H9 (cell line): ENCODE measurements at regions not wholly inside any gene's neighbourhood (a gene's known extent, or its start where the extent isn't known, plus 50 kb on each side); places are given as distances from the start of the nearest gene placed in this dataset.

Source experiments
- DNase-seq: peaks from one replicate; pipeline ENCODE4 v3.0.0-alpha.2; 2017
- H2AFZ ChIP-seq: one replicate; pipeline ENCODE4 v1.6.1; 2013; ENCODE audit warnings: mild to moderate bottlenecking, low read length, control low read depth, moderate library complexity
- H2AK5ac ChIP-seq: 2 replicates; pipeline ENCODE4 v1.6.1; 2013; ENCODE audit warnings: low read length, control low read depth, mixed read lengths; ENCODE audit not compliant: insufficient read length
- H2BK120ac ChIP-seq: one replicate; pipeline ENCODE4 v1.6.1; 2013; ENCODE audit warnings: low read depth, mild to moderate bottlenecking, low read length, control low read depth, inconsistent platforms; ENCODE audit not compliant: poor library complexity, severe bottlenecking
- H2BK12ac ChIP-seq: 2 replicates; pipeline ENCODE4 v1.6.1; 2013; ENCODE audit warnings: low read length, control low read depth, mixed read lengths, low read depth; ENCODE audit not compliant: insufficient read length
- H2BK15ac ChIP-seq: 2 replicates; pipeline ENCODE4 v1.6.1; 2013; ENCODE audit warnings: low read depth, low read length, control low read depth
- H2BK20ac ChIP-seq: one replicate; pipeline ENCODE4 v1.6.1; 2013; ENCODE audit warnings: low read depth, mild to moderate bottlenecking, low read length, control low read depth, inconsistent platforms; ENCODE audit not compliant: poor library complexity, severe bottlenecking
- H2BK5ac ChIP-seq: 2 replicates; pipeline ENCODE4 v1.6.1; 2013; ENCODE audit warnings: low read length, control low read depth, mixed read lengths; ENCODE audit not compliant: insufficient read length
- H3K14ac ChIP-seq: 2 replicates; pipeline ENCODE4 v1.6.1; 2013; ENCODE audit warnings: low read length, control low read depth; ENCODE audit not compliant: insufficient read depth
- H3K18ac ChIP-seq: 2 replicates; pipeline ENCODE4 v1.6.1; 2013; ENCODE audit warnings: low read depth, mild to moderate bottlenecking, mixed read lengths, low read length, control low read depth; ENCODE audit not compliant: insufficient read length
- H3K23ac ChIP-seq: 2 replicates; pipeline ENCODE4 v1.6.1; 2013; ENCODE audit warnings: low read length, control low read depth, mixed read lengths, low read depth; ENCODE audit not compliant: insufficient read length
- H3K23me2 ChIP-seq: 2 replicates; pipeline ENCODE4 v1.6.1; 2013; ENCODE audit warnings: low read depth, mild to moderate bottlenecking, mixed read lengths, low read length, control low read depth; ENCODE audit not compliant: insufficient read length, poor library complexity, severe bottlenecking
- H3K27ac ChIP-seq: 2 replicates; pipeline ENCODE4 v1.5.1; 2013; ENCODE audit warnings: low read length, control low read depth, mixed read lengths, low read depth; ENCODE audit not compliant: insufficient read length
- H3K27me3 ChIP-seq: 2 replicates; pipeline ENCODE4 v1.6.1; 2013; ENCODE audit warnings: low read length, control low read depth, inconsistent platforms; ENCODE audit not compliant: insufficient read depth
- H3K4ac ChIP-seq: 2 replicates; pipeline ENCODE4 v1.6.1; 2013; ENCODE audit warnings: low read depth, mild to moderate bottlenecking, control low read depth, inconsistent platforms, low read length, moderate library complexity
- H3K4me1 ChIP-seq: 2 replicates; pipeline ENCODE4 v1.6.1; 2013; ENCODE audit warnings: low read length, control low read depth, inconsistent platforms; ENCODE audit not compliant: insufficient read depth
- H3K4me2 ChIP-seq: 2 replicates; pipeline ENCODE4 v1.6.1; 2013; ENCODE audit warnings: low read length, control low read depth, mixed read lengths; ENCODE audit not compliant: insufficient read length, insufficient read depth
- H3K56ac ChIP-seq: 2 replicates; pipeline ENCODE4 v1.6.1; 2013; ENCODE audit warnings: low read depth, mild to moderate bottlenecking, mixed read lengths, low read length, control low read depth; ENCODE audit not compliant: insufficient read length
- H3K79me1 ChIP-seq: 2 replicates; pipeline ENCODE4 v1.6.1; 2013; ENCODE audit warnings: low read depth, mild to moderate bottlenecking, moderate library complexity, low read length, control low read depth, inconsistent platforms; ENCODE audit not compliant: insufficient read depth, poor library complexity, severe bottlenecking
- H3K79me2 ChIP-seq: 2 replicates; pipeline ENCODE4 v1.6.1; 2013; ENCODE audit warnings: low read length, control low read depth, inconsistent platforms; ENCODE audit not compliant: insufficient read depth
- H3K9ac ChIP-seq: 2 replicates; pipeline ENCODE4 v1.6.1; 2013; ENCODE audit warnings: low read length, control low read depth, mixed read lengths; ENCODE audit not compliant: insufficient read length; ENCODE audit errors: extremely low read depth
- H3K9me3 ChIP-seq: one replicate; pipeline ENCODE4 v1.6.1; 2013; ENCODE audit warnings: low read depth, low read length, inconsistent platforms; ENCODE audit not compliant: control insufficient read depth
- H3T11ph ChIP-seq: one replicate; pipeline ENCODE4 v1.6.1; 2013; ENCODE audit warnings: mild to moderate bottlenecking, low read length, control low read depth, inconsistent platforms
- H4K20me1 ChIP-seq: one replicate; pipeline ENCODE4 v1.6.1; 2013; ENCODE audit not compliant: control insufficient read depth, insufficient read length, insufficient read depth
- H4K5ac ChIP-seq: 2 replicates; pipeline ENCODE4 v1.6.1; 2013; ENCODE audit warnings: low read depth, mild to moderate bottlenecking, mixed read lengths, low read length, control low read depth; ENCODE audit not compliant: insufficient read length
- H4K8ac ChIP-seq: replicated peaks from 2 replicates; pipeline ENCODE4 v1.6.1; 2013; ENCODE audit warnings: low read length, control low read depth, mixed read lengths, low read depth; ENCODE audit not compliant: insufficient read length
- H4K91ac ChIP-seq: 2 replicates; pipeline ENCODE4 v1.6.1; 2013; ENCODE audit warnings: low read depth, mild to moderate bottlenecking, moderate library complexity, mixed read lengths, low read length, control low read depth; ENCODE audit not compliant: insufficient read length
- H3K27ac Mint-ChIP-seq, 3 experiments: 2 replicates in 2 of 3; 3 replicates in 1 of 3; pipeline ENCODE4 v1.8.0; 2020 to 2021; ENCODE audit warnings: mixed read lengths in 3 of 3, mild to moderate bottlenecking in 1 of 3, moderate library complexity in 1 of 3
- H3K27me3 Mint-ChIP-seq: 2 replicates; pipeline ENCODE4 v1.8.0; 2021; ENCODE audit warnings: low read depth, mild to moderate bottlenecking, moderate library complexity, mixed read lengths
- H3K36me3 Mint-ChIP-seq, 3 experiments: 2 replicates in 2 of 3; 3 replicates in 1 of 3; pipeline ENCODE4 v1.8.0; 2020 to 2021; ENCODE audit warnings: low read depth in 3 of 3, mixed read lengths in 3 of 3; ENCODE audit not compliant: insufficient read depth in 1 of 3
- H3K4me1 Mint-ChIP-seq, 2 experiments: 2 replicates each; pipeline ENCODE4 v1.8.0; 2020; ENCODE audit warnings: mixed read lengths in 2 of 2
- H3K4me3 Mint-ChIP-seq, 2 experiments: 2 replicates in 1 of 2; 3 replicates in 1 of 2; pipeline ENCODE4 v1.8.0; 2020 to 2021; ENCODE audit warnings: mild to moderate bottlenecking in 2 of 2, mixed read lengths in 2 of 2, moderate library complexity in 1 of 2
- H3K9me3 Mint-ChIP-seq, 2 experiments: 2 replicates in 1 of 2; 3 replicates in 1 of 2; pipeline ENCODE4 v1.8.0; 2020; ENCODE audit warnings: mild to moderate bottlenecking in 2 of 2, mixed read lengths in 2 of 2, moderate library complexity in 1 of 2
- WGBS: extraction: QIAGEN DNeasy Blood & Tissue Kit; methylation state at CpG from one replicate; pipeline ENCODE4 v1.1.7; 2013; ENCODE audit warnings: missing lambda C conversion rate, low lambda C conversion rate, mixed read lengths; ENCODE audit not compliant: insufficient read length; ENCODE audit errors: extremely low coverage; 5-methylcytosine and 5-hydroxymethylcytosine counted together
- TF ChIP-seq, protein P1 (sequence below): fragments of 200-600 bp; sonication (generic); conservative IDR thresholded peaks from 3 replicates; pipeline ENCODE4 v1.8.0; 2021; ENCODE audit warnings: antibody characterized with exemption, mild to moderate bottlenecking

DNA sequence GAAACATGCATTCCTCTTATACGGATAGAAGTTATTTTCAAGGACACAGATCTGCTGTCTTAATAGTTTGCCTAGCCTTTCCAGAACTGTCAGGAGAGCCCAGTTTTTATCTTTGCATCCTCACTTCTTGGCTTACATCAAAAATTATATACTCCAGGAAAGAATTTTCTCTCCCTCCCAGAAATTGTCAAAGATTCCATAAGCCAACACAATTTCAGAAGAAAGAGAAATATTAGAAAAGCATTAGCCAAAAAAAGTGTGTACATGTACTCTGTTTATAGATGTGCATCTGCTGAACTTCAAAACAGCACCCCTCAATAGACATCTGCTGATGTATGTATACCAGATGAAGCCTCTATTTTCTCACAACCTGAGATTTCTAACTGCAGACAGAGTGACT, 210.4 kb downstream of the METTL4 start:
- Histone ChIP-seq H3K14ac (no peak overlapping the region), H2BK120ac (no peak overlapping the region), H2BK15ac (no peak overlapping the region), H3K27me3 (no peaks in the 10 kb centered on the region), H3T11ph (no peak overlapping the region), H3K9me3 (no peaks in the 10 kb centered on the region), H2AFZ (no peak overlapping the region), H2BK12ac (no peak overlapping the region), H4K91ac (no peak overlapping the region), H2BK5ac (no peak overlapping the region), H4K20me1 (no peaks in the 10 kb centered on the region), H3K4me2 (no peak overlapping the region), H3K79me2 (no peaks in the 10 kb centered on the region), H4K5ac (no peak overlapping the region), H4K8ac (no peak overlapping the region), H3K79me1 (no peaks in the 10 kb centered on the region), H3K9ac (no peak overlapping the region), H3K23me2 (no peaks in the 10 kb centered on the region), H3K18ac (no peak overlapping the region), H3K23ac (no peak overlapping the region), H3K56ac (no peak overlapping the region), H2AK5ac (no peak overlapping the region), H3K4ac (no peak overlapping the region), H3K4me1 (no peaks in the 10 kb centered on the region; the same call in 1 of the 2 replicates), H2BK20ac (no peak overlapping the region), H3K27ac (no peak overlapping the region)
- WGBS: no CpG with 5 or more reads among the region's 1 CpG
- Mint-ChIP-seq H3K9me3 (no peaks in the 10 kb centered on the region), H3K27ac (no peak overlapping the region), H3K27me3 (no peaks in the 10 kb centered on the region), H3K4me3 (no peak overlapping the region), H3K4me1 (peaks cover 3 to 6% of the 10 kb centered on the region in 2 experiments; a peak in 2 of 4 replicates), H3K36me3 (no peaks in the 10 kb centered on the region)
- DNase-seq: no peak
- TF ChIP-seq, protein P1, sequence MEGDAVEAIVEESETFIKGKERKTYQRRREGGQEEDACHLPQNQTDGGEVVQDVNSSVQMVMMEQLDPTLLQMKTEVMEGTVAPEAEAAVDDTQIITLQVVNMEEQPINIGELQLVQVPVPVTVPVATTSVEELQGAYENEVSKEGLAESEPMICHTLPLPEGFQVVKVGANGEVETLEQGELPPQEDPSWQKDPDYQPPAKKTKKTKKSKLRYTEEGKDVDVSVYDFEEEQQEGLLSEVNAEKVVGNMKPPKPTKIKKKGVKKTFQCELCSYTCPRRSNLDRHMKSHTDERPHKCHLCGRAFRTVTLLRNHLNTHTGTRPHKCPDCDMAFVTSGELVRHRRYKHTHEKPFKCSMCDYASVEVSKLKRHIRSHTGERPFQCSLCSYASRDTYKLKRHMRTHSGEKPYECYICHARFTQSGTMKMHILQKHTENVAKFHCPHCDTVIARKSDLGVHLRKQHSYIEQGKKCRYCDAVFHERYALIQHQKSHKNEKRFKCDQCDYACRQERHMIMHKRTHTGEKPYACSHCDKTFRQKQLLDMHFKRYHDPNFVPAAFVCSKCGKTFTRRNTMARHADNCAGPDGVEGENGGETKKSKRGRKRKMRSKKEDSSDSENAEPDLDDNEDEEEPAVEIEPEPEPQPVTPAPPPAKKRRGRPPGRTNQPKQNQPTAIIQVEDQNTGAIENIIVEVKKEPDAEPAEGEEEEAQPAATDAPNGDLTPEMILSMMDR: no peak
